Tibial nerve (tissue), 4 donors: ENCODE measurements at regions not wholly inside any gene's neighbourhood (a gene's known extent, or its start where the extent isn't known, plus 50 kb on each side); places are given as distances from the start of the nearest gene placed in this dataset.
A peak's percentile ranks its signal among the peaks of the same experiment; 100 is the strongest.

Experiments
- DNase-seq, 2 donors: peaks; one replicate each; pipeline ENCODE4 v3.0.0-alpha.2; 2019; ENCODE audit warnings: low spot score in 2 of 2
- H3K27ac ChIP-seq, 4 donors: fragments of 200-600 bp; sonication (generic) in 3 of 4; one replicate each; pipeline ENCODE4 v1.5.1; 2017 to 2019; ENCODE audit warnings: mild to moderate bottlenecking in 1 of 4
- H3K27me3 ChIP-seq, 2 donors: fragments of 200-600 bp; sonication (generic) in 1 of 2; one replicate each; pipeline versions ENCODE4 v1.5.1 to v1.6.0; 2017 to 2019
- H3K36me3 ChIP-seq, 3 donors: fragments of 200-600 bp; sonication (generic); one replicate each; pipeline ENCODE4 v1.5.1; 2018 to 2019
- H3K4me1 ChIP-seq, 4 donors: fragments of 200-600 bp; sonication (generic) in 3 of 4; one replicate each; pipeline ENCODE4 v1.5.1; 2017 to 2019
- H3K4me3 ChIP-seq, 4 donors: fragments of 200-600 bp; sonication (generic) in 3 of 4; one replicate each; pipeline ENCODE4 v1.5.1; 2017 to 2019; ENCODE audit warnings: mild to moderate bottlenecking in 1 of 4, moderate library complexity in 1 of 4
- H3K9me3 ChIP-seq, 4 donors: fragments of 200-600 bp; sonication (generic) in 3 of 4; one replicate each; pipeline ENCODE4 v1.5.1; 2017 to 2019
- CTCF ChIP-seq, 5 experiments: fragments of 200-600 bp in 3 of 5; fragments of 450-650 bp in 2 of 5; sonication (generic) in 3 of 5; IDR thresholded peaks; one replicate each; pipeline ENCODE4 v1.5.1; 2016 to 2019; ENCODE audit warnings: antibody characterized with exemption in 5 of 5, mild to moderate bottlenecking in 3 of 5, moderate library complexity in 2 of 5
- EP300 ChIP-seq, 2 donors: sonication (generic); formaldehyde crosslinking; IDR thresholded peaks; one replicate each; pipeline ENCODE4 v1.6.1; 2017; ENCODE audit warnings: antibody characterized with exemption in 2 of 2, mild to moderate bottlenecking in 1 of 2
- POLR2A ChIP-seq, 2 donors: fragments of 450-650 bp; IDR thresholded peaks; one replicate each; pipeline ENCODE4 v1.6.1; 2017; ENCODE audit warnings: antibody characterized with exemption in 2 of 2, mild to moderate bottlenecking in 2 of 2, moderate library complexity in 2 of 2
- WGBS, 2 donors: methylation state at CpG; one replicate each; pipeline ENCODE4 v1.1.5; 2018; 5-methylcytosine and 5-hydroxymethylcytosine counted together

- H3K27ac ChIP-seq, result peak overlapping the region in 2 of 4 donors; percentile 15 to 63
- peak in 1 of 2 donors; percentile 39 for DNase-seq
- H3K4me3 ChIP-seq, result no peak overlapping the region
- no peaks in the 10 kb centered on the region for H3K9me3 ChIP-seq
- WGBS, 2 donors, result 64 to 68% methylated on average over 5 of the region's 5 CpGs
- H3K27me3 ChIP-seq, result no peaks in the 10 kb centered on the region
- peaks cover 0 to 23% (median 0%) of the 10 kb centered on the region in 4 donors for H3K4me1 ChIP-seq
- H3K36me3 ChIP-seq, result no peaks in the 10 kb centered on the region
- TF ChIP-seq CTCF (IDR thresholded peaks at IDR 0.05), result peak; percentile 42 to 77 (median 72)
- peak in 1 of 2 donors; percentile 52 for TF ChIP-seq EP300 (IDR thresholded peaks at IDR 0.05)
- no peak for TF ChIP-seq POLR2A (IDR thresholded peaks at IDR 0.05)
Measured at GRCh38 chr15:29925227-29926082, 103.2 kb upstream of the TJP1 start.

- H3K9me3 ChIP-seq, result no peaks in the 10 kb centered on the region
- WGBS, 2 donors, result 2 to 8% methylated on average over 4 of the region's 4 CpGs
- H3K27ac ChIP-seq, result peak overlapping the region in 2 of 4 donors; percentile 15 to 63
- no peaks in the 10 kb centered on the region for H3K27me3 ChIP-seq
- no peak overlapping the region for H3K4me3 ChIP-seq
- no peak for TF ChIP-seq EP300 (IDR thresholded peaks at IDR 0.05)
- no peak for TF ChIP-seq CTCF (IDR thresholded peaks at IDR 0.05)
- no peak for TF ChIP-seq POLR2A (IDR thresholded peaks at IDR 0.05)
- no peak for DNase-seq
- H3K4me1 ChIP-seq, result peaks cover 0 to 23% (median 0%) of the 10 kb centered on the region in 4 donors
- no peaks in the 10 kb centered on the region for H3K36me3 ChIP-seq
Measured at GRCh38 chr15:29924750-29925149, 102.5 kb upstream of the TJP1 start.

GRCh38 chr15:29922191-29922590 is 99.9 kb upstream of the TJP1 start:
- Histone ChIP-seq H3K27me3 (no peaks in the 10 kb centered on the region), H3K27ac (no peak overlapping the region), H3K4me3 (no peak overlapping the region), H3K9me3 (no peaks in the 10 kb centered on the region), H3K36me3 (no peaks in the 10 kb centered on the region), H3K4me1 (peaks cover 0 to 23% (median 0%) of the 10 kb centered on the region in 4 donors)
- no peak for DNase-seq
- TF ChIP-seq POLR2A (IDR thresholded peaks at IDR 0.05) (no peak), EP300 (IDR thresholded peaks at IDR 0.05) (no peak), CTCF (IDR thresholded peaks at IDR 0.05) (no peak)

- no peak overlapping the region for H3K4me3 ChIP-seq
- H3K27me3 ChIP-seq, result no peaks in the 10 kb centered on the region
- no peaks in the 10 kb centered on the region for H3K36me3 ChIP-seq
- DNase-seq, result no peak
- H3K27ac ChIP-seq, result no peak overlapping the region
- no peaks in the 10 kb centered on the region for H3K9me3 ChIP-seq
- WGBS, 2 donors, result 79 to 80% methylated on average over 6 of the region's 6 CpGs
- TF ChIP-seq POLR2A (IDR thresholded peaks at IDR 0.05) (no peak), CTCF (IDR thresholded peaks at IDR 0.05) (no peak), EP300 (IDR thresholded peaks at IDR 0.05) (no peak)
- peaks cover 0 to 23% (median 0%) of the 10 kb centered on the region in 4 donors for H3K4me1 ChIP-seq
Measured at GRCh38 chr15:29921130-29921601, 98.9 kb upstream of the TJP1 start.

GRCh38 chr15:29920515-29920914 is 98.2 kb upstream of the TJP1 start:
- no peak overlapping the region for H3K4me3 ChIP-seq
- TF ChIP-seq POLR2A (IDR thresholded peaks at IDR 0.05) (no peak), EP300 (IDR thresholded peaks at IDR 0.05) (no peak), CTCF (IDR thresholded peaks at IDR 0.05) (no peak)
- no peak for DNase-seq
- no peak overlapping the region for H3K27ac ChIP-seq
- peaks cover 0 to 17% (median 0%) of the 10 kb centered on the region in 4 donors for H3K4me1 ChIP-seq
- H3K36me3 ChIP-seq, result no peaks in the 10 kb centered on the region
- H3K9me3 ChIP-seq, result no peaks in the 10 kb centered on the region
- 83 to 84% methylated on average over 12 of the region's 12 CpGs for WGBS, 2 donors
- H3K27me3 ChIP-seq, result no peaks in the 10 kb centered on the region
